SK-N-SH treated with all-trans-retinoic acid at 6 μM for 48 hours (cell line): ENCODE measurements at regions not wholly inside any gene's neighbourhood (a gene's known extent, or its start where the extent isn't known, plus 50 kb on each side); places are given as distances from the start of the nearest gene placed in this dataset.

Experiments used
- GLIS3 ChIP-seq: fragments of 250-450 bp; sonication (Bioruptor Pico); IDR thresholded peaks from 2 replicates; pipeline ENCODE4 v1.5.0; 2020; ENCODE audit warnings: mild to moderate bottlenecking, moderate library complexity
- OSR1 ChIP-seq: fragments of 250-450 bp; sonication (Bioruptor Pico); IDR thresholded peaks from 2 replicates; pipeline ENCODE4 v1.8.0; 2022; ENCODE audit warnings: moderate library complexity, mild to moderate bottlenecking, inconsistent platforms
- PPARA ChIP-seq: fragments of 250-450 bp; sonication (Bioruptor Pico); IDR thresholded peaks from 2 replicates; pipeline ENCODE4 v1.5.0; 2020; ENCODE audit warnings: mild to moderate bottlenecking, borderline replicate concordance
- TCF4 ChIP-seq: fragments of 250-450 bp; sonication (Bioruptor Pico); IDR thresholded peaks from 2 replicates; pipeline ENCODE4 v1.8.0; 2021; ENCODE audit warnings: mild to moderate bottlenecking, moderate library complexity, borderline replicate concordance
- TOX ChIP-seq: fragments of 250-450 bp; sonication (Bioruptor Pico); IDR thresholded peaks from 2 replicates; pipeline ENCODE4 v1.8.0; 2021; ENCODE audit warnings: mild to moderate bottlenecking, moderate library complexity, borderline replicate concordance
- ZFP3 ChIP-seq: fragments of 250-450 bp; sonication (Bioruptor Pico); IDR thresholded peaks from 2 replicates; pipeline ENCODE4 v1.5.0; 2020; ENCODE audit warnings: mild to moderate bottlenecking, moderate library complexity
- ZNF565 ChIP-seq: fragments of 450-650 bp; formaldehyde crosslinking; conservative IDR thresholded peaks from 2 replicates; pipeline ENCODE4 v1.5.0; 2020; ENCODE audit warnings: low read depth, mild to moderate bottlenecking, moderate library complexity

- no peak for TF ChIP-seq TOX (CRISPR knock-in tag)
- no peak for TF ChIP-seq ZFP3 (CRISPR knock-in tag)
- no peak for TF ChIP-seq PPARA (CRISPR knock-in tag)
- TF ChIP-seq GLIS3, result no peak
- TF ChIP-seq TCF4 (CRISPR knock-in tag), result no peak
- no peak for TF ChIP-seq ZNF565
- no peak for TF ChIP-seq OSR1
Measured at GRCh38 chr12:87676731-87677130, 352.5 kb downstream of the C12orf50 start.
